ENCODE measurements at regions not wholly inside any gene's neighbourhood (a gene's known extent, or its start where the extent isn't known, plus 50 kb on each side); places are given as distances from the start of the nearest gene placed in this dataset.
"Not testable (repeated sequence)": the region's sequence is repeated elsewhere in the genome, so short reads cannot be mapped to it uniquely, and the experiment has no call there.

- DNase-seq, result no peak
These were observed 90.5 kb upstream of the FHL2 start for GRCh38 chr2:105489168-105489878.

- DNase-seq, result no peak
These were observed 89.4 kb upstream of the FHL2 start for GRCh38 chr2:105488285-105488684.

- no peak for DNase-seq
These were observed 88.6 kb upstream of the FHL2 start for GRCh38 chr2:105487142-105488069.

GRCh38 chr2:105486762-105487141 is 87.9 kb upstream of the FHL2 start:
- no peak for DNase-seq

- no peak for DNase-seq
These were observed 79.8 kb upstream of the FHL2 start for GRCh38 chr2:105478670-105479069.

- not testable (repeated sequence) for DNase-seq
These were observed 78.3 kb upstream of the FHL2 start for GRCh38 chr2:105477050-105477620.

- no peak for DNase-seq
These were observed 74.2 kb upstream of the FHL2 start for GRCh38 chr2:105473011-105473410.

GRCh38 chr2:105470979-105471378 is 72.1 kb upstream of the FHL2 start:
- no peak for DNase-seq

GRCh38 chr2:105469781-105470180 is 70.9 kb upstream of the FHL2 start:
- no peak for DNase-seq

GRCh38 chr2:105468582-105469042 is 69.8 kb upstream of the FHL2 start:
- DNase-seq, result no peak

GRCh38 chr2:105464325-105464724 is 65.5 kb upstream of the FHL2 start:
- no peak for DNase-seq

GRCh38 chr2:105460048-105460732 is 61.3 kb upstream of the FHL2 start:
- DNase-seq, result no peak

- no peak for DNase-seq
These were observed 59.2 kb upstream of the FHL2 start for GRCh38 chr2:105458076-105458475.

GRCh38 chr2:105455488-105456003 is 56.7 kb upstream of the FHL2 start:
- no peak for DNase-seq

- DNase-seq, result no peak
These were observed 56.1 kb upstream of the FHL2 start for GRCh38 chr2:105454801-105455485.

GRCh38 chr2:105451571-105452166 is 52.8 kb upstream of the FHL2 start:
- no peak for DNase-seq

GRCh38 chr2:105450471-105450870 is 51.6 kb upstream of the FHL2 start:
- DNase-seq, result no peak

GRCh38 chr2:105449076-105449475 is 50.2 kb upstream of the FHL2 start:
- no peak for DNase-seq

Data from activated CD4-positive, alpha-beta T cell treated with anti-CD3 and anti-CD28 coated beads, Interleukin-2, amount 50 U/mL, for 16 hours (primary cell).